ENCODE measurements at regions not wholly inside any gene's neighbourhood (a gene's known extent, or its start where the extent isn't known, plus 50 kb on each side); places are given as distances from the start of the nearest gene placed in this dataset.
A peak's percentile ranks its signal among the peaks of the same experiment; 100 is the strongest.

GRCh38 chr6:160891690-160892089 is 99.9 kb upstream of the MAP3K4 start:
- intact Hi-C loops (cut with DNase I; ENCODE audit: low total_unique reads) = no loop called here
- Histone ChIP-seq H3K4me1 (no peaks in the 10 kb centered on the region), H3K27me3 (no peaks in the 10 kb centered on the region), H3K4me3 (no peak overlapping the region), H3K9me3 (no peaks in the 10 kb centered on the region), H3K36me3 (ENCODE audit: low read depth, missing control alignments) (no peaks in the 10 kb centered on the region), H3K27ac (peak overlapping the region in 1 of 2 donors; percentile 43)
- WGBS, 2 donors = 49 to 63% methylated on average over 2 of the region's 2 CpGs
- TF ChIP-seq CTCF (IDR thresholded peaks at IDR 0.05) = no peak
- TF ChIP-seq POLR2A (IDR thresholded peaks at IDR 0.05) = no peak
- no peak for DNase-seq

GRCh38 chr6:160895562-160895961 is 96.0 kb upstream of the MAP3K4 start:
- intact Hi-C loops (cut with DNase I; ENCODE audit: low total_unique reads) = no loop called here
- no peak for DNase-seq
- no peaks in the 10 kb centered on the region for H3K9me3 ChIP-seq
- H3K4me1 ChIP-seq = no peaks in the 10 kb centered on the region
- H3K4me3 ChIP-seq = no peak overlapping the region
- no peaks in the 10 kb centered on the region for H3K27me3 ChIP-seq
- H3K36me3 ChIP-seq (ENCODE audit: low read depth, missing control alignments) = no peaks in the 10 kb centered on the region
- no peak overlapping the region for H3K27ac ChIP-seq
- TF ChIP-seq POLR2A (IDR thresholded peaks at IDR 0.05) = no peak
- no peak for TF ChIP-seq CTCF (IDR thresholded peaks at IDR 0.05)

- H3K36me3 ChIP-seq (ENCODE audit: low read depth, missing control alignments) = no peaks in the 10 kb centered on the region
- H3K9me3 ChIP-seq = no peaks in the 10 kb centered on the region
- TF ChIP-seq CTCF (IDR thresholded peaks at IDR 0.05) (no peak), POLR2A (IDR thresholded peaks at IDR 0.05) (no peak)
- DNase-seq = no peak
- 62 to 66% methylated on average over 4 to 6 of the region's 6 CpGs for WGBS, 2 donors
- no peaks in the 10 kb centered on the region for H3K27me3 ChIP-seq
- H3K4me3 ChIP-seq = no peak overlapping the region
- intact Hi-C loops (cut with DNase I; ENCODE audit: low total_unique reads) = no loop called here
- H3K27ac ChIP-seq = no peak overlapping the region
- H3K4me1 ChIP-seq = no peaks in the 10 kb centered on the region
These were observed 91.7 kb upstream of the MAP3K4 start for GRCh38 chr6:160899671-160900430.

- Histone ChIP-seq H3K4me1 (no peaks in the 10 kb centered on the region), H3K9me3 (no peaks in the 10 kb centered on the region), H3K4me3 (no peak overlapping the region), H3K27ac (no peak overlapping the region), H3K27me3 (no peaks in the 10 kb centered on the region), H3K36me3 (ENCODE audit: low read depth, missing control alignments) (no peaks in the 10 kb centered on the region)
- no peak for TF ChIP-seq POLR2A (IDR thresholded peaks at IDR 0.05)
- no peak for TF ChIP-seq CTCF (IDR thresholded peaks at IDR 0.05)
- 83 to 91% methylated on average over 5 of the region's 5 CpGs for WGBS, 2 donors
- intact Hi-C loops (cut with DNase I; ENCODE audit: low total_unique reads) = no loop called here
- DNase-seq = no peak
These were observed 79.6 kb upstream of the MAP3K4 start for GRCh38 chr6:160911949-160912348.

GRCh38 chr6:160912411-160912810 is 79.2 kb upstream of the MAP3K4 start:
- no peak for DNase-seq
- no peaks in the 10 kb centered on the region for H3K27me3 ChIP-seq
- intact Hi-C loops (cut with DNase I; ENCODE audit: low total_unique reads) = no loop called here
- no peaks in the 10 kb centered on the region for H3K36me3 ChIP-seq (ENCODE audit: low read depth, missing control alignments)
- no peaks in the 10 kb centered on the region for H3K4me1 ChIP-seq
- no peak overlapping the region for H3K27ac ChIP-seq
- 82 to 90% methylated on average over 6 of the region's 6 CpGs for WGBS, 2 donors
- TF ChIP-seq CTCF (IDR thresholded peaks at IDR 0.05) = no peak
- no peak for TF ChIP-seq POLR2A (IDR thresholded peaks at IDR 0.05)
- no peaks in the 10 kb centered on the region for H3K9me3 ChIP-seq
- no peak overlapping the region for H3K4me3 ChIP-seq
